HG02884 (cell line): ENCODE measurements at regions not wholly inside any gene's neighbourhood (a gene's known extent, or its start where the extent isn't known, plus 50 kb on each side); places are given as distances from the start of the nearest gene placed in this dataset.
"Not testable (repeated sequence)": the region's sequence is repeated elsewhere in the genome, so short reads cannot be mapped to it uniquely, and the experiment has no call there.

ENCODE experiments used
- ATAC-seq: cut with Tn5 transposase; IDR thresholded peaks from one replicate; pipeline ENCODE4 v1.9.1; 2021; ENCODE audit warnings: mild to moderate bottlenecking, moderate library complexity; ENCODE audit not compliant: unreplicated experiment

- no peak for ATAC-seq
Observed at GRCh38 chr3:144566320-144566719, 594.7 kb downstream of the DIPK2A start.

- ATAC-seq: no peak
Observed at GRCh38 chr3:144569651-144570050, 598.0 kb downstream of the DIPK2A start.

- no peak for ATAC-seq
Observed at GRCh38 chr3:144583871-144584270, 612.2 kb downstream of the DIPK2A start.

- ATAC-seq: no peak
Observed at GRCh38 chr3:144585408-144585807, 613.8 kb downstream of the DIPK2A start.

- no peak for ATAC-seq
Observed at GRCh38 chr3:144585953-144586352, 614.3 kb downstream of the DIPK2A start.

- ATAC-seq: no peak
Observed at GRCh38 chr3:144586382-144586781, 614.8 kb downstream of the DIPK2A start.

- ATAC-seq: no peak
Observed at GRCh38 chr3:144590854-144591253, 619.2 kb downstream of the DIPK2A start.

GRCh38 chr3:144593881-144594280, 622.3 kb downstream of the DIPK2A start:
- ATAC-seq: no peak

- not testable (repeated sequence) for ATAC-seq
Observed at GRCh38 chr3:144620236-144620635, 648.6 kb downstream of the DIPK2A start.

GRCh38 chr3:144622845-144623244, 651.2 kb downstream of the DIPK2A start:
- ATAC-seq: no peak

GRCh38 chr3:144624656-144625055, 653.0 kb downstream of the DIPK2A start:
- ATAC-seq: no peak

- ATAC-seq: no peak
Observed at GRCh38 chr3:144626835-144627234, 655.2 kb downstream of the DIPK2A start.

GRCh38 chr3:144629381-144629780, 657.8 kb downstream of the DIPK2A start:
- ATAC-seq: no peak

GRCh38 chr3:144636833-144637232, 665.2 kb downstream of the DIPK2A start:
- ATAC-seq: no peak

GRCh38 chr3:144638009-144638408, 666.4 kb downstream of the DIPK2A start:
- ATAC-seq: no peak

- no peak for ATAC-seq
Observed at GRCh38 chr3:144643771-144644198, 672.2 kb downstream of the DIPK2A start.

- no peak for ATAC-seq
Observed at GRCh38 chr3:144645300-144645699, 673.7 kb downstream of the DIPK2A start.

- ATAC-seq: no peak
Observed at GRCh38 chr3:144650380-144650779, 678.8 kb downstream of the DIPK2A start.

GRCh38 chr3:144652573-144652972, 681.0 kb downstream of the DIPK2A start:
- ATAC-seq: no peak

- no peak for ATAC-seq
Observed at GRCh38 chr3:144655423-144655822, 683.8 kb downstream of the DIPK2A start.

- ATAC-seq: no peak
Observed at GRCh38 chr3:144660186-144660585, 688.6 kb downstream of the DIPK2A start.

GRCh38 chr3:144662729-144663128, 691.1 kb downstream of the DIPK2A start:
- ATAC-seq: no peak
